HG03175 (cell line): ENCODE measurements at regions not wholly inside any gene's neighbourhood (a gene's known extent, or its start where the extent isn't known, plus 50 kb on each side); places are given as distances from the start of the nearest gene placed in this dataset.

ENCODE experiments used
- ATAC-seq: cut with Tn5 transposase; IDR thresholded peaks from one replicate; pipeline ENCODE4 v1.9.1; 2021; ENCODE audit warnings: mild to moderate bottlenecking, moderate library complexity; ENCODE audit not compliant: unreplicated experiment

- no peak for ATAC-seq
Measured at GRCh38 chr14:85479306-85479705, 50.6 kb upstream of the FLRT2 start.

GRCh38 chr14:85479771-85480170, 50.2 kb upstream of the FLRT2 start:
- ATAC-seq, result no peak
